ENCODE measurements at regions not wholly inside any gene's neighbourhood (a gene's known extent, or its start where the extent isn't known, plus 50 kb on each side); places are given as distances from the start of the nearest gene placed in this dataset.

DNA sequence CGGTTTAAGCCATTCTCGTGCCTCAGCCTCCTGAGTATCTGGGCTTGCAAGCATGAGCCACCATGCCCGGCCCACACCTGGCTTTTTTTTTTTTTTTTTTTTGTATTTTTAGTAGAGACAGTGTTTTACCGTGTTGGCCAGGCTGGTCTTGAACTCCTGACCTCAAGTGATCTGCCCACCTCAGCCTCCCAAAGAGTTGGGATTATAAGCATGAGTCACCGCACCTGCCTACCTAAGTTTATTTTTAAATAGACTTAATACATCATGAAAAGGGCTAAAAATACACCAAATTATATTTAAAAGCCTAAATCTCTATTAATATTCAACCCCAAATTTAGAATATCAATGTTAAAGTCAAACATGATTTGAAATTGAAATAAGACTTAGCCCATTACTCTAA, 250.8 kb upstream of the MC4R start:
- H3K27me3 ChIP-seq (ENCODE audit: insufficient read depth, low read length), result no peaks in the 10 kb centered on the region
- H3K4me3 ChIP-seq (ENCODE audit: low read length), result no peak overlapping the region
- no peak overlapping the region for H3K9ac ChIP-seq (ENCODE audit: low read depth, low read length)
- H3K27ac ChIP-seq (ENCODE audit: low read length), result no peak overlapping the region
- H3K36me3 ChIP-seq (ENCODE audit: insufficient read depth, low read depth, low read length), result no peaks in the 10 kb centered on the region
- no peaks in the 10 kb centered on the region for H3K9me3 ChIP-seq (ENCODE audit: insufficient read depth, low read depth, low read length)
- no peaks in the 10 kb centered on the region for H3K4me1 ChIP-seq (ENCODE audit: insufficient read depth, low read length)

DNA sequence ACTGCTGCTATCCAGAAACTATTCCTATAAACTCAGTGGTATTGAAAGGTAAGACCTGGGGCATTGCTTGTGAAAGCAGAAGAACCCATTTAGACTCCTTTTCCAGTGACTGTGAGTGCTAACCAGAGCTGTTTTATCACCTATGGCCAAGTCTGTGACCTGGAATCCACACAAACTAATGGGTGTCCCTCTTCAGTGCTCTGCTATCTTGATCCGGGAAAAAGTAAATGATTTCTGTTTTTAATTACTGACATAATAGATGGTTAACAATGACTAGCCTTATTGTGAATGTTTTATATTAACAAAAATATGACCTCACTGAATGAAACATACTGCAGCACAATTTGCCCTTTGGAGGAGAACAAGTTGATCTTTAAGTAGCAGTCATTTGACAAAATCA, 251.6 kb upstream of the MC4R start:
- no peak overlapping the region for H3K9ac ChIP-seq (ENCODE audit: low read depth, low read length)
- no peaks in the 10 kb centered on the region for H3K36me3 ChIP-seq (ENCODE audit: insufficient read depth, low read depth, low read length)
- H3K27me3 ChIP-seq (ENCODE audit: insufficient read depth, low read length), result no peaks in the 10 kb centered on the region
- H3K4me1 ChIP-seq (ENCODE audit: insufficient read depth, low read length), result no peaks in the 10 kb centered on the region
- no peaks in the 10 kb centered on the region for H3K9me3 ChIP-seq (ENCODE audit: insufficient read depth, low read depth, low read length)
- no peak overlapping the region for H3K27ac ChIP-seq (ENCODE audit: low read length)
- H3K4me3 ChIP-seq (ENCODE audit: low read length), result no peak overlapping the region

DNA sequence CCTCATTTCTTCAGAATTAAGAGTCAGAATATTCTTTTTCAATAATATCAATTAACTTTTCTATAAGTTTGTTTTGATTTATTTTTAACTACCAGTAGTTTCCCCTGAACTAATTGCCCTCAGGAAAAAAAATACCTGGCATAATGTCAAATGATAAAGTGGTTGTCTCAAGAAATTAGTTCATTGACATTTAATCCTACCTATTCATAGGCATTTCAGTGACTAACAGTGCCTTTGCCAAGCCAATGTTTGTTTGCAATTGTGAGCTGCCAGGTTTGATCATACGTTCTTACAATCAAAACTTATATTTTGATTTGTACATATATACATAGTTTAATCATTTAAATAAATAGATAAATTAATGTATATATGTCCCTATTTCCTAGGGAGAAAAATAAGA, 267.3 kb upstream of the MC4R start:
- no peak overlapping the region for H3K4me3 ChIP-seq (ENCODE audit: low read length)
- H3K9me3 ChIP-seq (ENCODE audit: insufficient read depth, low read depth, low read length), result peaks cover 5% of the 10 kb centered on the region; the same call in 1 of the 2 replicates
- H3K9ac ChIP-seq (ENCODE audit: low read depth, low read length), result no peak overlapping the region
- no peak overlapping the region for H3K27ac ChIP-seq (ENCODE audit: low read length)
- H3K36me3 ChIP-seq (ENCODE audit: insufficient read depth, low read depth, low read length), result no peaks in the 10 kb centered on the region
- no peaks in the 10 kb centered on the region for H3K4me1 ChIP-seq (ENCODE audit: insufficient read depth, low read length)
- H3K27me3 ChIP-seq (ENCODE audit: insufficient read depth, low read length), result no peaks in the 10 kb centered on the region

DNA sequence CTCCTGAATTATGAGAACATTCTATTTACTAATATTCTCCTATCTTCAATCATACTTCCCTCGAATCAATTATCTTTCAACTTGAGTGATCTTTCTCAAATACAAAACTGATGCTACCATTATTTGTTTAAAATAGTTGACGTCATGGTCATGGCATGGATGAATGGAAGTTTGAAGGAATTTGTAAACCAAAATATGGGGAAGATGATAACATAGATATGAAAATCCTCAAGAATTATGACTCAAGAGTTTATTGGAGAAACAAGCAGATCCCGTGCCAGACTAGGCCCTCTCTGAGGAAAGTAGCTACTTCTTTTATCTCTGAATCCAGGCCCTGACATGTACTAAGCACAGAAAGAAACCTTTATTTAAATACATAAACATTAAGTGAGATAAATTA, 270.4 kb upstream of the MC4R start:
- Histone ChIP-seq H3K27ac (ENCODE audit: low read length) (no peak overlapping the region), H3K27me3 (ENCODE audit: insufficient read depth, low read length) (no peaks in the 10 kb centered on the region), H3K36me3 (ENCODE audit: insufficient read depth, low read depth, low read length) (no peaks in the 10 kb centered on the region), H3K9me3 (ENCODE audit: insufficient read depth, low read depth, low read length) (no peaks in the 10 kb centered on the region), H3K9ac (ENCODE audit: low read depth, low read length) (no peak overlapping the region), H3K4me3 (ENCODE audit: low read length) (no peak overlapping the region), H3K4me1 (ENCODE audit: insufficient read depth, low read length) (no peaks in the 10 kb centered on the region)

DNA sequence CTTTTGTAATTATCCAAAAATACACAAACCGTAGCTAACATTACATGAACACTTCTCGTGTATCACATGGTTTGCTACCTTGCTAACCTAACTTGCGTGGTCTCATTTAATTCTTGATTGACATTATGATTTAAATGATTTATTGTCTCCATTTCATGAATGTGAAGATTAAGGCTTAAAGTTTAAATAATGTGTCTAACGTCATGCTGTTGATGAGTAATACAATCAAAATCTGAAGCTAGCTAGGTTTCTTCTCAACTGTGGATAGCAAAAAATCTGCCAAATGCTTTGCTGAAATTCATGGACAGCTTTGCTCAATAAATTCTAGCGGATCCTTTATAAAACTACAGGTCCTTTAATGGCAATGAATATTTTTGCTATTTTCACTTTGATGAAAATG, 274.1 kb upstream of the MC4R start:
- H3K9ac ChIP-seq (ENCODE audit: low read depth, low read length), result no peak overlapping the region
- H3K9me3 ChIP-seq (ENCODE audit: insufficient read depth, low read depth, low read length), result no peaks in the 10 kb centered on the region
- H3K27me3 ChIP-seq (ENCODE audit: insufficient read depth, low read length), result no peaks in the 10 kb centered on the region
- H3K4me3 ChIP-seq (ENCODE audit: low read length), result no peak overlapping the region
- no peak overlapping the region for H3K27ac ChIP-seq (ENCODE audit: low read length)
- no peaks in the 10 kb centered on the region for H3K36me3 ChIP-seq (ENCODE audit: insufficient read depth, low read depth, low read length)
- no peaks in the 10 kb centered on the region for H3K4me1 ChIP-seq (ENCODE audit: insufficient read depth, low read length)

DNA sequence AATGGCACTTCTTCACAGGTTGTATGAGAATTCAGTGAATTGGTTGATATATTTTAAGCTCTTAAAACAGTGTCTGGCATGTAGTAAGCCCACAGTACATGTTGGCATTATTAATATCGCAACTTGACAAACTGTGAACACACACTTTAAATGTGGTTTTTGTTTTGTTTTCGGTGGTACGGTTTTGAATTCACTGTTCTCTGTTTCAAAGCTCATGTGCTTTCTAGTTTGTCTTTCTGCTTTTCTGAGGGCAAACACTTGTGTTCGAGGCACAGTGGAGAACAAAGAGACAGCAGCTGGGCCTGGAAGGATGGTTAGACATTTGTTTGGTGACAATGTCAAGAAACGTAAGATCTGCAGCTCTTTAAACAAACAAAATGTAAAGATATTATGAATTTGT, 276.5 kb upstream of the MC4R start:
- Histone ChIP-seq H3K36me3 (ENCODE audit: insufficient read depth, low read depth, low read length) (no peaks in the 10 kb centered on the region), H3K9ac (ENCODE audit: low read depth, low read length) (no peak overlapping the region), H3K27me3 (ENCODE audit: insufficient read depth, low read length) (no peaks in the 10 kb centered on the region), H3K4me1 (ENCODE audit: insufficient read depth, low read length) (no peaks in the 10 kb centered on the region), H3K4me3 (ENCODE audit: low read length) (no peak overlapping the region), H3K9me3 (ENCODE audit: insufficient read depth, low read depth, low read length) (no peaks in the 10 kb centered on the region), H3K27ac (ENCODE audit: low read length) (no peak overlapping the region)

DNA sequence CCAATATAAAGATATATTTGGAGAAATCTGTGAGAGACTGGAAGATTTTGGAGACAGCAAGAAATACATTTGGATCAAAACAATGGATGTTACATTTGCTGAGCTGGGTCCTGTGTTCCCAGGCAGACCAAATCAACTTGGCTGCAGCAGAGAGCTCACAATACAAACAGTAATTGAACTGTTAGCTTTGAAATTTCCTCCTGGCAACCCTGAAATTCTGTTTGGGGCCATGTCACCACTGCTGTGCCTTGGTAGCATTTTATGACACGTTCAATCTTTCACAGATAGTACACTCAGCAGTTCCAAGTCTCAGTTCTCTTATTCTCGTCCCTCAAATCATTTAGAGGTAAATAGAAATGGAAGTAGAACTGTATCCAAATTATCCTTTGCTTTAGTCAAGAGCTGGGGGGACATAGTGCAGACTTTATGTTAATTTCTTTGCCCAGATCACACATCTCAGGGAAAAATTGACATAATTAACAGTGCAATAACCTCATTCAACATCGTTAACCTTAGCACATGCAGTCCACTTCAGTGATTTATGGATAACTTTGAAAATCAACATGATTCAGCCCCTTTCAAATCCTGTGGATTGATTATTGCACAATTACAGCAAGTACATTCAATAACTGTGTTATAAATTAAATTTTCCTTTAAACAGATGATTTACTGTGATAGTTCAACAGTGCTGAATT, 277.4 kb upstream of the MC4R start:
- Histone ChIP-seq H3K36me3 (ENCODE audit: insufficient read depth, low read depth, low read length) (no peaks in the 10 kb centered on the region), H3K4me3 (ENCODE audit: low read length) (no peak overlapping the region), H3K27ac (ENCODE audit: low read length) (no peak overlapping the region), H3K9ac (ENCODE audit: low read depth, low read length) (no peak overlapping the region), H3K4me1 (ENCODE audit: insufficient read depth, low read length) (no peaks in the 10 kb centered on the region), H3K27me3 (ENCODE audit: insufficient read depth, low read length) (no peaks in the 10 kb centered on the region), H3K9me3 (ENCODE audit: insufficient read depth, low read depth, low read length) (no peaks in the 10 kb centered on the region)

DNA sequence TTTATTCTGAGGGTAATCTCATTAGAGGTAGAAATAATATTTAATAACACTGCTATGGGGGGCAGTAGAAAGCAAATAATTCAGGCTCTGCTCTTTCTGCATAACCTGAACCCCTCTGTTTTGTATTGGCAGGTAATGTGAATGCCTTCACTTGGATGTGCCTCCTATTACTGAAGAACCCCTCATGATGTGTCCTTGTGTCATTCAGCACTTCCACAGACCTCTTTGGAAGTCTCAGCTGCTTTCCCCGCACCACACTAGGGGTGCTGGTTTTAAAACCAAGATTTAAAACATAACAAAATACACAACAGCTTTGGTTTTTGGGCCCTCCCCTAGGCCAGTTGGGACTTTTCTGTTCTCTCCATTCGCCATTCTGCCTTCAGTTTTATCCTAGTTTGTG, 281.7 kb upstream of the MC4R start:
- Histone ChIP-seq H3K27ac (ENCODE audit: low read length) (no peak overlapping the region), H3K9ac (ENCODE audit: low read depth, low read length) (no peak overlapping the region), H3K4me3 (ENCODE audit: low read length) (no peak overlapping the region), H3K4me1 (ENCODE audit: insufficient read depth, low read length) (no peaks in the 10 kb centered on the region), H3K9me3 (ENCODE audit: insufficient read depth, low read depth, low read length) (no peaks in the 10 kb centered on the region), H3K27me3 (ENCODE audit: insufficient read depth, low read length) (no peaks in the 10 kb centered on the region), H3K36me3 (ENCODE audit: insufficient read depth, low read depth, low read length) (no peaks in the 10 kb centered on the region)

DNA sequence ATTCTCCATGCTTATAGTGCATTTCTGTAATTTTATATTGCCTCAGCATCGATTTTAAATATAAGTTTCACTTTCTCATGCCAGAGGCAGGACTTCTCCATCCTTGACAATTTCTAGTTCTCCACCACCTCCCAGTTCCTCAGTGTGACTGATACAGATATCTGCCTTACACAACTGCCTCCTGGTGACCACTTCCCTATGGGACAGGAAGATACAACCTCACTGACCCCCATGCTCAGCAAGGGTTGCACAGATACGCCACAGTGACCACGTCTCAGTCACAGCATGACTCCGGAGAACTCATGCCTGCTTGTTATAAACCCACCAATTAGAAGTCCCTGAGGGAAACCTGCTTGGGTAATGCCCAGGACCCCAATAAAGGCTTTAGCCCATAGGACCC, 284.0 kb upstream of the MC4R start:
- no peaks in the 10 kb centered on the region for H3K27me3 ChIP-seq (ENCODE audit: insufficient read depth, low read length)
- H3K9me3 ChIP-seq (ENCODE audit: insufficient read depth, low read depth, low read length), result no peaks in the 10 kb centered on the region
- H3K36me3 ChIP-seq (ENCODE audit: insufficient read depth, low read depth, low read length), result no peaks in the 10 kb centered on the region
- no peak overlapping the region for H3K9ac ChIP-seq (ENCODE audit: low read depth, low read length)
- H3K27ac ChIP-seq (ENCODE audit: low read length), result no peak overlapping the region
- H3K4me3 ChIP-seq (ENCODE audit: low read length), result no peak overlapping the region
- no peaks in the 10 kb centered on the region for H3K4me1 ChIP-seq (ENCODE audit: insufficient read depth, low read length)

DNA sequence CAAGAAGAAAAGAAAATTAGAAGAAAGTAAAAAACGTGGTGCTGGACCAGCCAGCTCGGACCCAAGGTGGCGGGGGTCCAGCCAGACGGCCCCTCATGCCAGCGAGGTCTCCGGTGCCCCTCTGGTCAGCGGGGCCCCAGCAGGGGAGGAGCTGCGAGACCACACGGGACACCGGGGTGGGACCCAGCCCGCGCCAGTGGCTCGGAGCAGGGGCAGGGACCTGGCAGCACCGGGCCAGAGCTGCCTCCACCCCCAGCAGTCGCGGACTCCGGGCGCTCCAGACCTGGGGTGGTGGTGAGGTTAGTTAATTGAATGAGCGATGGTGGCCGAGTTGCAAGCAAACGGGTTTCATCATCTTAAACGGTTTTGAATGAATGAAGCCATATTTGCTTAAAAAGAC, 289.9 kb upstream of the MC4R start:
- Histone ChIP-seq H3K27ac (ENCODE audit: low read length) (no peak overlapping the region), H3K4me1 (ENCODE audit: insufficient read depth, low read length) (no peaks in the 10 kb centered on the region), H3K9ac (ENCODE audit: low read depth, low read length) (no peak overlapping the region), H3K27me3 (ENCODE audit: insufficient read depth, low read length) (no peaks in the 10 kb centered on the region), H3K4me3 (ENCODE audit: low read length) (no peak overlapping the region), H3K36me3 (ENCODE audit: insufficient read depth, low read depth, low read length) (no peaks in the 10 kb centered on the region), H3K9me3 (ENCODE audit: insufficient read depth, low read depth, low read length) (no peaks in the 10 kb centered on the region)

DNA sequence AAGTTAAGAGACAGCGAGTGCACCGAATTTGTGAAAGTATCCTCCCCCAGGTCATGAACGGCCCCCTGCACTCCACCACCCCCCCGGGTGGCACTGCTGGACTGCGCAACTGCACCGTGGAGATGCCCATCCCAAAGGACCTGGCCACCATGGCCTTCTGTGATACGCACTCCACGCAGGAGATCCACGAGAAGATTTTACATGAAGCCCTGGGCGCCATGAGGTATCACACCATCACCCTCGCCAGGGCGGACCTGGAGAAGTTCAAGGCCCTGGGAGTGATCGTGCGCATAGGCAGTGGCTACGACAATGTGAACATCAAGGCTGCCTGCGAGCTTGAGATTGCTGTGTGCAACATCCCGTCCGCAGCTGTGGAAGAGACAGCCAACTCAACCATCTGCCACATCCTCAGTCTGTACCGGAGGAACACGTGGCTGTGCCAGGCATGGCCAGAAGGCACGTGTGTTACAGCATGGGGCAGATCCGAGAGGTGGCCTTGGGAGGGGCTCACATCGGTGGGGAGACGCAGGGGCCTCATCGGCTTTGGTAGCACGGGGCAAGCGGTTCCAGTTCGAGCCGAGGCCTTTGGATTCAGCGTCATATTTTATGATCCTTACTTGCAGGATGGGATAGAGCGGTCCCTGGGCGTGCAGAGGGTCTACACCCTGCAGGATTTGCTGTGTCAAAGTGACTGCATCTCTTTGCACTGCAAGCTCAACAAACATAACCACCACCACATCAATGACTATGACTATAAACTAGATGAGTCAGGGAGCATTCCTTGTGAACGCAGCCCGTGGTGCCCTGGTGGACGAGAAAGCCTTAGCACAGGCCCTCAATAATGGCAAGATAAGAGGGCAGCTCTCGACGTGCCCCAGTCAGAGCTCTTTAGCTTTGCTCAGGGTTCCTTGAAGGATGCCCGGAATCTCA, 290.8 kb upstream of the MC4R start:
- Histone ChIP-seq H3K27me3 (ENCODE audit: insufficient read depth, low read length) (no peaks in the 10 kb centered on the region), H3K27ac (ENCODE audit: low read length) (no peak overlapping the region), H3K4me1 (ENCODE audit: insufficient read depth, low read length) (no peaks in the 10 kb centered on the region)

DNA sequence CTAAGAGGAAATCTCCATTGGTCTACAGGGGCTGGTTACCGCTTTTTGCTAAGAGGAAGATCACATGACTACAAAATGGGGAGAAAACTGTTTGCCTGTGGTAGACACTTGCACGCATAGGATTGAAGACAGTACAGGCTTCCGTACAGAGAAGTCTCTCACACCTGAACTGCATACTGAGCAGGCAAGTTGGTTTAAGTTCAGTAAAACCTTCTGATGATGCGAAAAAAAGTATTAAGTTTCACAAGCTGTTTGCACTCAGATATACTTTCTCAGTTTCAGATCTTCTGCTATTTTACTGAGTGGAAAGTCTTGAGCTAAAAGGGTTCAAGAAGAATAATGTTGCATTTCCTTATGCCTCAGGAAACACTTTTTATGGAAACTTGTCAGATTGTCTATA, 292.2 kb upstream of the MC4R start:
- no peak overlapping the region for H3K4me3 ChIP-seq (ENCODE audit: low read length)
- no peaks in the 10 kb centered on the region for H3K9me3 ChIP-seq (ENCODE audit: insufficient read depth, low read depth, low read length)
- no peak overlapping the region for H3K27ac ChIP-seq (ENCODE audit: low read length)
- H3K9ac ChIP-seq (ENCODE audit: low read depth, low read length), result no peak overlapping the region
- H3K4me1 ChIP-seq (ENCODE audit: insufficient read depth, low read length), result no peaks in the 10 kb centered on the region
- no peaks in the 10 kb centered on the region for H3K36me3 ChIP-seq (ENCODE audit: insufficient read depth, low read depth, low read length)
- no peaks in the 10 kb centered on the region for H3K27me3 ChIP-seq (ENCODE audit: insufficient read depth, low read length)

More for the DNA sequence above, 290.8 kb upstream of the MC4R start:
- no peak overlapping the region for H3K4me3 ChIP-seq (ENCODE audit: low read length)
- no peaks in the 10 kb centered on the region for H3K9me3 ChIP-seq (ENCODE audit: insufficient read depth, low read depth, low read length)
- no peaks in the 10 kb centered on the region for H3K36me3 ChIP-seq (ENCODE audit: insufficient read depth, low read depth, low read length)
- no peak overlapping the region for H3K9ac ChIP-seq (ENCODE audit: low read depth, low read length)
